LNCAP (cell line): ENCODE measurements at regions not wholly inside any gene's neighbourhood (a gene's known extent, or its start where the extent isn't known, plus 50 kb on each side); places are given as distances from the start of the nearest gene placed in this dataset.

Source experiments
- TF ChIP-seq, protein P1 (sequence below): fragments of 450-650 bp; IDR thresholded peaks from 2 replicates; pipeline ENCODE4 v1.5.1; 2017; ENCODE audit warnings: mild to moderate bottlenecking

- TF ChIP-seq, protein P1, sequence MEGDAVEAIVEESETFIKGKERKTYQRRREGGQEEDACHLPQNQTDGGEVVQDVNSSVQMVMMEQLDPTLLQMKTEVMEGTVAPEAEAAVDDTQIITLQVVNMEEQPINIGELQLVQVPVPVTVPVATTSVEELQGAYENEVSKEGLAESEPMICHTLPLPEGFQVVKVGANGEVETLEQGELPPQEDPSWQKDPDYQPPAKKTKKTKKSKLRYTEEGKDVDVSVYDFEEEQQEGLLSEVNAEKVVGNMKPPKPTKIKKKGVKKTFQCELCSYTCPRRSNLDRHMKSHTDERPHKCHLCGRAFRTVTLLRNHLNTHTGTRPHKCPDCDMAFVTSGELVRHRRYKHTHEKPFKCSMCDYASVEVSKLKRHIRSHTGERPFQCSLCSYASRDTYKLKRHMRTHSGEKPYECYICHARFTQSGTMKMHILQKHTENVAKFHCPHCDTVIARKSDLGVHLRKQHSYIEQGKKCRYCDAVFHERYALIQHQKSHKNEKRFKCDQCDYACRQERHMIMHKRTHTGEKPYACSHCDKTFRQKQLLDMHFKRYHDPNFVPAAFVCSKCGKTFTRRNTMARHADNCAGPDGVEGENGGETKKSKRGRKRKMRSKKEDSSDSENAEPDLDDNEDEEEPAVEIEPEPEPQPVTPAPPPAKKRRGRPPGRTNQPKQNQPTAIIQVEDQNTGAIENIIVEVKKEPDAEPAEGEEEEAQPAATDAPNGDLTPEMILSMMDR: no peak
Observed at GRCh38 chr13:57224414-57224813, 57.4 kb downstream of the PRR20E start.

- TF ChIP-seq, protein P1: no peak
Observed at GRCh38 chr13:57250472-57250871, 83.5 kb downstream of the PRR20E start.

- TF ChIP-seq, protein P1: no peak
Observed at GRCh38 chr13:57253551-57253950, 86.6 kb downstream of the PRR20E start.

DNA sequence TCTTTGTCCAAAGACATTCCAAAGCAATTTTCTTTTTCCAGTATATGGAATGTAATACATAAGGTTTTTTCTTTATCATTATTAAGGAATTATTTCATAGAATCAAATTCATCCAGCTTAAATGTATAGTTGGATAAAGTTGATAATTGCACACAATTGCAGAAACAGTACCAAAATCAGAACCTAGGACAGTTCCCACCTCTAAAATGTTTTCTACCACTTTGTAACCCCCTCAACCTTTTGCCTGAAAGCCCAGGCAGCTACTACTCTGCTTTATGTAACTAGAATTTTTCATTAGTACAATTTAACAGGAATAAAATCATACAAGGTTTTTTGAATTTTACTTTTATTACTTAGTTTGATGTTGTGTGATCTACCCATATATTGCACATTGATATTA is 98.0 kb downstream of the PRR20E start:
- TF ChIP-seq, protein P1: no peak

DNA sequence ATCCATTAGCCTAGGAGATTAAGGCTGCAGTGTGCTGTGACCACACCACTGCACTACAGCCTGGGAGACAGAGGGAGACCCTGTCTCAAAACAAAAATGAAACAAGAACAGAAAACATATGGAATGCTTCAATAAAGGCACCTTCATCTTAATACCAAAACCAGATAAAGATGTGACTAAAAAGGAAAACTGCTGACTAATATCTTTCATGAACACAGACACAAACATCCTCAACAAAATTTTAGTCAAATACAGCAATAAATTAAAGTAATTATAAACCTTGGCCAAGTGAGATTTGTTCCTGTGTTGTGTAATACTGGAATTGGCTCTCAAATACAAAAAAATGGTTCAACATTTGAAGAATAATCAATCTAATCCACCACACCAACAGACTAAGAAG is 103.5 kb downstream of the PRR20E start:
- TF ChIP-seq, protein P1: no peak

GRCh38 chr13:57286511-57287098 is 119.6 kb downstream of the PRR20E start:
- TF ChIP-seq, protein P1: no peak

- TF ChIP-seq, protein P1: no peak
Observed at GRCh38 chr13:57302604-57303003, 135.6 kb downstream of the PRR20E start.
